ENCODE measurements at regions not wholly inside any gene's neighbourhood (a gene's known extent, or its start where the extent isn't known, plus 50 kb on each side); places are given as distances from the start of the nearest gene placed in this dataset.

DNA sequence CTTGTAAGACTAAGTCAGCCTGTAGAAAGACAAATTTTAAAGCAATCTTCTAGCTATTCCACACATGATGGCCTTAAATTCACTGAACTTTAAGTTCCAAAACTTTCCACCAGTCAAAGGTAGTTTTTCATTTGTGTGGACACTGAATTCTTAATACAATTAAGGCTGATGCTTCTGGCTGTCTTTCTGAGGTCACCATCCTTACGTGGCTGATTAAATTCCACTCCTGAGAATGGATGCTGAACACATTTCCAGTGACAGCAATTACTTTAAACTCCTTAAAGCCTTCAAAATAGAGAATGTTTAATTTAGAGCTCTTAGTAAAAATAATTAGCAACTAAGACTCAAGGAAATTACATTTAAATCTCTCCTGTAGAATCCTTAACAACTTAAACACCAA lies 142.6 kb upstream of the COL1A2 start:
- TF ChIP-seq TAF1 (IDR thresholded peaks at IDR 0.05; ENCODE audit: borderline replicate concordance, insufficient read depth, low read length) = no peak
- no peak for TF ChIP-seq POLR2AphosphoS5 (IDR thresholded peaks at IDR 0.05; ENCODE audit: low read depth, low read length)
- no peak for TF ChIP-seq SIN3A (IDR thresholded peaks at IDR 0.05; ENCODE audit: borderline replicate concordance, insufficient read depth, low read length)
- TF ChIP-seq, protein P1, sequence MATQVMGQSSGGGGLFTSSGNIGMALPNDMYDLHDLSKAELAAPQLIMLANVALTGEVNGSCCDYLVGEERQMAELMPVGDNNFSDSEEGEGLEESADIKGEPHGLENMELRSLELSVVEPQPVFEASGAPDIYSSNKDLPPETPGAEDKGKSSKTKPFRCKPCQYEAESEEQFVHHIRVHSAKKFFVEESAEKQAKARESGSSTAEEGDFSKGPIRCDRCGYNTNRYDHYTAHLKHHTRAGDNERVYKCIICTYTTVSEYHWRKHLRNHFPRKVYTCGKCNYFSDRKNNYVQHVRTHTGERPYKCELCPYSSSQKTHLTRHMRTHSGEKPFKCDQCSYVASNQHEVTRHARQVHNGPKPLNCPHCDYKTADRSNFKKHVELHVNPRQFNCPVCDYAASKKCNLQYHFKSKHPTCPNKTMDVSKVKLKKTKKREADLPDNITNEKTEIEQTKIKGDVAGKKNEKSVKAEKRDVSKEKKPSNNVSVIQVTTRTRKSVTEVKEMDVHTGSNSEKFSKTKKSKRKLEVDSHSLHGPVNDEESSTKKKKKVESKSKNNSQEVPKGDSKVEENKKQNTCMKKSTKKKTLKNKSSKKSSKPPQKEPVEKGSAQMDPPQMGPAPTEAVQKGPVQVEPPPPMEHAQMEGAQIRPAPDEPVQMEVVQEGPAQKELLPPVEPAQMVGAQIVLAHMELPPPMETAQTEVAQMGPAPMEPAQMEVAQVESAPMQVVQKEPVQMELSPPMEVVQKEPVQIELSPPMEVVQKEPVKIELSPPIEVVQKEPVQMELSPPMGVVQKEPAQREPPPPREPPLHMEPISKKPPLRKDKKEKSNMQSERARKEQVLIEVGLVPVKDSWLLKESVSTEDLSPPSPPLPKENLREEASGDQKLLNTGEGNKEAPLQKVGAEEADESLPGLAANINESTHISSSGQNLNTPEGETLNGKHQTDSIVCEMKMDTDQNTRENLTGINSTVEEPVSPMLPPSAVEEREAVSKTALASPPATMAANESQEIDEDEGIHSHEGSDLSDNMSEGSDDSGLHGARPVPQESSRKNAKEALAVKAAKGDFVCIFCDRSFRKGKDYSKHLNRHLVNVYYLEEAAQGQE (IDR thresholded peaks at IDR 0.05; ENCODE audit: insufficient read depth in 1 of 2, low read depth in 2 of 2, low read length in 2 of 2) = no peak
- no peak for TF ChIP-seq FOXP2 (optimal IDR thresholded peaks at IDR 0.05; ENCODE audit: borderline replicate concordance, extremely low read depth, extremely low read length, insufficient read depth)

Data from PFSK-1 (cell line).